Skeletal muscle tissue (tissue), 3 donors: ENCODE measurements at regions not wholly inside any gene's neighbourhood (a gene's known extent, or its start where the extent isn't known, plus 50 kb on each side); places are given as distances from the start of the nearest gene placed in this dataset.

Source experiments
- H3K27ac ChIP-seq: one replicate; pipeline ENCODE4 v1.7.0; 2013; ENCODE audit warnings: mild to moderate bottlenecking, low read depth, low read length, inconsistent platforms
- H3K27me3 ChIP-seq, 3 donors: one replicate each; pipeline ENCODE4 v1.7.0; 2013; ENCODE audit warnings: low read length in 3 of 3; ENCODE audit not compliant: control insufficient read depth in 3 of 3, insufficient read depth in 3 of 3
- H3K36me3 ChIP-seq, 3 donors: one replicate each; pipeline ENCODE4 v1.7.0; 2013; ENCODE audit warnings: low read length in 3 of 3; ENCODE audit not compliant: control insufficient read depth in 3 of 3, insufficient read depth in 3 of 3
- H3K4me1 ChIP-seq, 3 donors: one replicate each; pipeline ENCODE4 v1.7.0; 2013; ENCODE audit warnings: low read length in 3 of 3, mild to moderate bottlenecking in 3 of 3; ENCODE audit not compliant: control insufficient read depth in 3 of 3, insufficient read depth in 3 of 3
- H3K4me3 ChIP-seq, 3 donors: one replicate each; pipeline ENCODE4 v1.7.0; 2013; ENCODE audit warnings: low read length in 3 of 3
- H3K9ac ChIP-seq, 3 donors: one replicate each; pipeline ENCODE4 v1.7.0; 2013; ENCODE audit warnings: low read length in 3 of 3, mild to moderate bottlenecking in 3 of 3, moderate library complexity in 2 of 3, low read depth in 1 of 3
- H3K9me3 ChIP-seq, 3 donors: one replicate each; pipeline ENCODE4 v1.7.0; 2013; ENCODE audit warnings: low read length in 3 of 3; ENCODE audit not compliant: control insufficient read depth in 3 of 3
- donor health status: Osteomylitis.

DNA sequence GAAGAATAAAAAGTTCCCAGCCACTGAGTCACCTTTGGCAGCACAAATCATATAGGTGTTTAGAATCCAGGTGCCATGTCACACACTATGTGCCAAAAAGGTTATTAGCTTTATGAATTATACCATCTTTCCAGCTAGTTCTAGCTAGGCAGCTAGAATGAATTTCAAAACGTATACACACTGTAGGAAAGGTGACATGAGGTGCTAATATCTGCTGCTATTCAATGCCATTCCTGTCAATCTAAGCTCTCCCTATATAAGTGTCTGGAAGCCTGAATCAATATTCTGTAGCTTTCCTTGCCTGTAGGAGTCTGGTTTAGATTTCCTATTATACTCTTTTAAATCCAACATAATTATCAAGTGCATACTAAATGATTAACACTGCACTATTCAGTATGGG, 868.6 kb downstream of the GATA3 start:
- Histone ChIP-seq H3K36me3 (no peaks in the 10 kb centered on the region), H3K27ac (no peak overlapping the region), H3K4me3 (no peak overlapping the region), H3K9me3 (no peaks in the 10 kb centered on the region), H3K4me1 (no peaks in the 10 kb centered on the region), H3K9ac (no peak overlapping the region), H3K27me3 (no peaks in the 10 kb centered on the region)

DNA sequence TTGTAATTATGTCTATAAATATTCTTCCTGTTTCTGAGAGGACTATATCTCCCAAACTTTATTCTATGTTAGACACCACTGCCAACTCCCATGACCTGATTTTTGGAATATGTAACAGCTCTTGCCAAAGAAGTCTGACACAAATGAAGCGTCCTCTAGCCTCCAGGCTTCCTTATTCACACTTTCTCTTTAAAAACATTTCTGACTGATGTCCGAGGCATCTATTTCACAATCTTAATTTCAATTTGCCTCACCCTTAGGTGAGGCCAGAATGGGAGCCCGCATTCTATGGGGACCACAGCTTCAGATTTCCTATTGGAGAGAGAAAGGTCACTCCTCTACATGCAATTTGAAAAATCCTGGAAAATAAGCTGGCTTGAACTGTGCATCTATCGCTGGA, 873.2 kb downstream of the GATA3 start:
- no peak overlapping the region for H3K4me3 ChIP-seq
- H3K27me3 ChIP-seq = no peaks in the 10 kb centered on the region
- no peak overlapping the region for H3K27ac ChIP-seq
- no peaks in the 10 kb centered on the region for H3K4me1 ChIP-seq
- H3K36me3 ChIP-seq = no peaks in the 10 kb centered on the region
- H3K9ac ChIP-seq = no peak overlapping the region
- H3K9me3 ChIP-seq = no peaks in the 10 kb centered on the region

DNA sequence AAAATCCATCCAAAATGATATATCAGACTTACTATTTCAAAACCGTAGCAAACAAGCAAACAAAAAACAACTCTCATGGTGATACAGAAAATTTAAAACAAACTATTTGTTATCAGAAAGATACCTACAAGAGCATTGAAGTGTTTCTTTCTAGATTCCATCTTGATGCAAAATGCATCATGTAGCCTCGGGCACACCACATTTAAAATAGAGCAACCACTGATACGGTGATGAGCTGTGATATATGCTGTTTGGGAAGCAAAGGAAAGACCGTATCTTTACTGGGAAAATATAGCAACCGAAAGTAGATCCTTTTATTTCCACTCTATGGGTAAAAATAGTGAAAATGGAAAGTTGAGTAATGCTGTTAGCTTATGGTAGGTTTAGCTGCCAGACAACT, 892.0 kb downstream of the GATA3 start:
- Histone ChIP-seq H3K9me3 (no peaks in the 10 kb centered on the region), H3K27ac (no peak overlapping the region), H3K4me3 (no peak overlapping the region), H3K27me3 (no peaks in the 10 kb centered on the region), H3K4me1 (no peaks in the 10 kb centered on the region), H3K36me3 (no peaks in the 10 kb centered on the region), H3K9ac (no peak overlapping the region)

DNA sequence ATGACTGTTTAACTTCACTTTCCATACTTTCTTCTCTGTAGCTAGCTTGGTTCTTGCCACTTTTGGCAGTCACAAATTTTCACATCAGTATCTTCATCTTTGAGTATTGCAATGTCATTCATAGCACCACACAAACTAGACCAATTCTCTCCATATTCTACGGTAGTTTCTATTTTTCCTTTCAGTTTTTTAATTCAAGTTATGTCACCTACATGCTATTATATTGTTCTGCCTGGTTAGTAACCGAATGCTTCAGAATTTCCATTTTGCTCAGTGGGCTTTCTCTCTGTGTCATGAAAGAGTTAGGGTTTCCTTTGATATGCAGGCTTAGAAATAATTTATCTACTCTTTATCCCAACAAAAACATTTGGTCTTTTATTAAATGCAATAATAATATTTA, 896.5 kb downstream of the GATA3 start:
- Histone ChIP-seq H3K36me3 (no peaks in the 10 kb centered on the region), H3K9ac (no peak overlapping the region), H3K9me3 (no peaks in the 10 kb centered on the region), H3K27me3 (no peaks in the 10 kb centered on the region), H3K27ac (no peak overlapping the region), H3K4me3 (no peak overlapping the region), H3K4me1 (no peaks in the 10 kb centered on the region)

DNA sequence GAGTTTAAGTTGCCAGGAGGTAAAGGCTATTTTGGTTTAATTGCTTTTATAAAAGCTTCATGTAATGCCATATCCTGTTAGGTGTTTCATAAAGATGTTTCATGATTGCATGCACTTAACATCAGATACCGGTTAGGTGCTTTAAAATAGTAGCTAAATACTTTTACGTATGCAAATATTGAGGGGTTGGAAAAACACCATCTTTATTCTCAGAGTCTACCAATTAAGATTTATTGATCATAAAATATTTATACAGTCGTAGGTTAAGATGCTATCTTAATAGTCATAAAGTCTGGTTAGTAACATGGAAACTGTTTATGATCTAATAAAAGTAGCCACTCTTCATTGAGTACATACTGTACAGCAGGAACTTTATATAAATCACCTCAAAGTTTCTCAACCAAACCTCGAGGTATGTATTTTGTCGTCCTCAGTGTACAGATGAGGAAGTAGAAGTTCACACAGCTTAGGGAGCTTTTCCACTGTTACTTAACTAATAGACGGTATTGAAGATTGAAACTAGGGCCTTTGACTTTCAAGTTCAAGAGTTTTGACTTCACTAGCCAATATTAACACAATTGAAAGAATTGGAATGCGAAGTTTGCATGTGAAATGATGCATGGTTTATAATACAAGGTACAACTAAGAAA, 897.1 kb downstream of the GATA3 start:
- Histone ChIP-seq H3K27me3 (no peaks in the 10 kb centered on the region), H3K27ac (no peak overlapping the region), H3K4me3 (no peak overlapping the region), H3K9ac (no peak overlapping the region), H3K4me1 (no peaks in the 10 kb centered on the region), H3K36me3 (no peaks in the 10 kb centered on the region), H3K9me3 (no peaks in the 10 kb centered on the region)

DNA sequence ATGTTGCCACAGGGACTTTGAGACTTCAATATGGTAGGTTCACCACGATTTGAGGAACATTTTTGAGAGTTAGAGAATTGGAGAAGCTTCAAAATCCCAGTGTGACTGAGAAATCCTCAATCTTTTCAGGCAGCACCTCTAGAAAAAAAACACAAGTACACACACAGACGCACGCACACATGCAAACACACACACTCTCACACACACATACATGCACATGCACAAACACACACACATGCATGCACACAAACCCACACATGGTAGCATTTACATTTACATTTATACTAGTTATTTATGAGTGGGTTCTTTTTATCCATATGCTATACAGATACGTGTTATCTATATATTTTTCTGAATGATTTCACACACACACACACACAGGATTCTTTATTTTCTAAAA, 901.9 kb downstream of the GATA3 start:
- Histone ChIP-seq H3K4me1 (no peaks in the 10 kb centered on the region), H3K36me3 (no peaks in the 10 kb centered on the region), H3K4me3 (no peak overlapping the region), H3K27me3 (no peaks in the 10 kb centered on the region), H3K9ac (no peak overlapping the region), H3K9me3 (no peaks in the 10 kb centered on the region), H3K27ac (no peak overlapping the region)

DNA sequence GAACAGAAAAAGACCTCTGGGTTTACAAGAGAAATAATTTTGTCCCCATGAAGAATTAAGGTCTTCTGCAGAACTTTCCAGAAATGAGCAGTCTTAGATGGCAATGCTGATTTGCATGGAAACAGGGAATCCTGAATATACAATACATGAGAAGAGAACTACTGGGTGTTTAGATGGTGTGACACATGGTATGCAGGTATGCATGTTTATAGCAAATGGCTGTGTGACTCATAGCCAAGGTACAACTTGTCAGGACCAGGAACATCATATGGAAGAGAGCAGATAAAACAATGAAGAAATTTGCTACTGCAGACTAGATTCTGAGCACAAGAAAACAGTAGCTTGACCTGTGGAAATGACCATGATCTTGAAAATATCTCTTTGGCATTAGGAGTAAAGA, 907.8 kb downstream of the GATA3 start:
- H3K36me3 ChIP-seq = no peaks in the 10 kb centered on the region
- H3K27ac ChIP-seq = no peak overlapping the region
- H3K4me3 ChIP-seq = no peak overlapping the region
- H3K9ac ChIP-seq = no peak overlapping the region
- no peaks in the 10 kb centered on the region for H3K9me3 ChIP-seq
- H3K4me1 ChIP-seq = no peaks in the 10 kb centered on the region
- H3K27me3 ChIP-seq = no peaks in the 10 kb centered on the region

DNA sequence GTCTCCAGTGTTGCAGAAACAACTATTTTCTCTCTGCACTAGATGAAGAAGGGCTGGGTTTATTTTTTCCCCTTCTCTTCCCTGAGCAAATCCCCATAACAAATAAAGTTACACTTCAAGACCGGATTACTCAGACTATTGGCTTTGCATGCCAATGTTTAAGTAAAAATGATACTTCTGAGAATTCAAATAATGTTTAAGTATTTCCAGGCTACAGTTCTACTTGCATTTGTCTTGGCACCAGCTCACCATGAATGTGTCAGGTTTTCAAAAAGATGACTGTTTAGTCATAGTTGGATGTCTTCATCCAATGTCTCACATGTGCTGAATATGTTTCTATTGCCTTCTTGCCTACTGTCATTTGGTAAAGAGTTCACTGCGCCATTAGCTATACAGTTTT, 912.6 kb downstream of the GATA3 start:
- Histone ChIP-seq H3K9me3 (no peaks in the 10 kb centered on the region), H3K9ac (no peak overlapping the region), H3K27me3 (no peaks in the 10 kb centered on the region), H3K4me1 (no peaks in the 10 kb centered on the region), H3K27ac (no peak overlapping the region), H3K4me3 (no peak overlapping the region), H3K36me3 (no peaks in the 10 kb centered on the region)

DNA sequence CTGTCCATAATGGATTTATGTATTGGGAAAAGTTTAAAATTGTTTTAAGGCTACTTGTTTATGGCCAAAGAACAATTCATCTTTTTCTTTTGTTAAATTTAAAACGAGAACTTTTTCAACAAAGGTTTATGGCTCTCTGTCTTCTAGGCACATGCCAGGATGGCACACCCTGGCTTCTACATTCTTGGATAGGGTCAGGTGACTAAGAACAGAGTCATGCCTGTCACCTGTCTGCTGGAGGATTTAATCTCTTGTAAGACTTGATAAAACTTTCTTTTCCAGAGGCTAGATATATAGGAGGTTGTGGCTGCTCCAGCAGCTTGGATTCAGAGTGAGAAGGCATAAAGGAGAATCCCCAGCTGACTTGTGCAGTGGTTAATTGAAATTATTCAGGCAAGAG, 915.4 kb downstream of the GATA3 start:
- no peaks in the 10 kb centered on the region for H3K4me1 ChIP-seq
- H3K9me3 ChIP-seq = no peaks in the 10 kb centered on the region
- H3K36me3 ChIP-seq = no peaks in the 10 kb centered on the region
- no peaks in the 10 kb centered on the region for H3K27me3 ChIP-seq
- no peak overlapping the region for H3K4me3 ChIP-seq
- H3K27ac ChIP-seq = no peak overlapping the region
- no peak overlapping the region for H3K9ac ChIP-seq

DNA sequence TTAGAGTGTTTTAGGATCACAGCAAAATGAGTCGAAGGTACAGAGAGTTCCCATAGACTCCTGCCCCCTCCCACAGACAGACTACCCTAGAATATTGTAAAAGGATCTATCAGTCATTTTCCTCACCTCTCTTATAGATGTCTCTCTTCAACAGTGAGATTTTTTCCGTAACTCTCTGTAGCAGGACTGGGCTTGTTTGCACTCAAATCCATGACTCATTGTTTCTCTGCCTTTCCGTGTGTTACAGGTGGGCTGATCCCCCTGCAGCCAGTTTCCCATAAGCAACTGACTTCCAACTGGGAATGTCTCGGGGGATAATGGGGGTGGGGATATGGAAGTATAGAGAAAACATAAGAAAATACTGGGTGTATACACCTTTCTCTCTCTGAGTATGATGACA, 921.0 kb downstream of the GATA3 start:
- Histone ChIP-seq H3K4me3 (no peak overlapping the region), H3K4me1 (no peaks in the 10 kb centered on the region), H3K9ac (no peak overlapping the region), H3K36me3 (no peaks in the 10 kb centered on the region), H3K27ac (no peak overlapping the region), H3K27me3 (no peaks in the 10 kb centered on the region), H3K9me3 (no peaks in the 10 kb centered on the region)

DNA sequence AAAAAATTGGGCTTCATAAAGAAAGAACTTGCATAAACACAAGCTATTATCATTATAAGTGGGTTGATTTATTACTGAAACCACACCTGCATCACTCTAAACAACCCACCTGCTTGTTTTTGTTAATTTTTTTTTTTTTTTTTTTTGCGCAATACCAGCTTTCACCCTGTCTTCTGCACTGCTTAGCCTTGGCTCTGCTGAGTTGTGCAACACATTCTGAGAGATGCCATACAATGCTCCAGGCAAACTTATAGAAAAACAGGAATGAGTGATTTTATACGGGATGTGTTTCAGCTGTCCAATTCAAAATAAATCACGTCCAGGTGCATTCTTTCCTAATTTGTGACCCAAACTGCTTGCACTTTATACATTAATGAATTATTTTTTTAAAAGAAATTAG, 923.6 kb downstream of the GATA3 start:
- Histone ChIP-seq H3K9ac (no peak overlapping the region), H3K9me3 (no peaks in the 10 kb centered on the region), H3K4me3 (no peak overlapping the region), H3K27ac (no peak overlapping the region), H3K27me3 (no peaks in the 10 kb centered on the region), H3K36me3 (no peaks in the 10 kb centered on the region), H3K4me1 (no peaks in the 10 kb centered on the region)
